Lower leg skin (tissue), 3 donors: ENCODE measurements at regions not wholly inside any gene's neighbourhood (a gene's known extent, or its start where the extent isn't known, plus 50 kb on each side); places are given as distances from the start of the nearest gene placed in this dataset.

Source experiments
- POLR2A ChIP-seq, 2 donors: fragments of 450-650 bp; IDR thresholded peaks; one replicate each; pipeline ENCODE4 v1.6.1; 2016 to 2017; ENCODE audit warnings: antibody characterized with exemption in 2 of 2, mild to moderate bottlenecking in 1 of 2, moderate library complexity in 1 of 2
- TF ChIP-seq, protein P1 (sequence below), 3 donors: fragments of 450-650 bp; IDR thresholded peaks; one replicate each; pipeline ENCODE4 v1.5.1; 2016; ENCODE audit warnings: antibody characterized with exemption in 3 of 3, mild to moderate bottlenecking in 3 of 3, moderate library complexity in 2 of 3

- TF ChIP-seq, protein P1, sequence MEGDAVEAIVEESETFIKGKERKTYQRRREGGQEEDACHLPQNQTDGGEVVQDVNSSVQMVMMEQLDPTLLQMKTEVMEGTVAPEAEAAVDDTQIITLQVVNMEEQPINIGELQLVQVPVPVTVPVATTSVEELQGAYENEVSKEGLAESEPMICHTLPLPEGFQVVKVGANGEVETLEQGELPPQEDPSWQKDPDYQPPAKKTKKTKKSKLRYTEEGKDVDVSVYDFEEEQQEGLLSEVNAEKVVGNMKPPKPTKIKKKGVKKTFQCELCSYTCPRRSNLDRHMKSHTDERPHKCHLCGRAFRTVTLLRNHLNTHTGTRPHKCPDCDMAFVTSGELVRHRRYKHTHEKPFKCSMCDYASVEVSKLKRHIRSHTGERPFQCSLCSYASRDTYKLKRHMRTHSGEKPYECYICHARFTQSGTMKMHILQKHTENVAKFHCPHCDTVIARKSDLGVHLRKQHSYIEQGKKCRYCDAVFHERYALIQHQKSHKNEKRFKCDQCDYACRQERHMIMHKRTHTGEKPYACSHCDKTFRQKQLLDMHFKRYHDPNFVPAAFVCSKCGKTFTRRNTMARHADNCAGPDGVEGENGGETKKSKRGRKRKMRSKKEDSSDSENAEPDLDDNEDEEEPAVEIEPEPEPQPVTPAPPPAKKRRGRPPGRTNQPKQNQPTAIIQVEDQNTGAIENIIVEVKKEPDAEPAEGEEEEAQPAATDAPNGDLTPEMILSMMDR (IDR thresholded peaks at IDR 0.05) = no peak
- no peak for TF ChIP-seq POLR2A (IDR thresholded peaks at IDR 0.05)
Observed at GRCh38 chr11:15896026-15896425, 460.3 kb downstream of the SOX6 start.
